GM19467 (cell line): ENCODE measurements at regions not wholly inside any gene's neighbourhood (a gene's known extent, or its start where the extent isn't known, plus 50 kb on each side); places are given as distances from the start of the nearest gene placed in this dataset.

Source experiments
- ATAC-seq: cut with Tn5 transposase; IDR thresholded peaks from one replicate; pipeline ENCODE4 v1.9.1; 2021; ENCODE audit warnings: mild to moderate bottlenecking, moderate library complexity; ENCODE audit not compliant: unreplicated experiment

DNA sequence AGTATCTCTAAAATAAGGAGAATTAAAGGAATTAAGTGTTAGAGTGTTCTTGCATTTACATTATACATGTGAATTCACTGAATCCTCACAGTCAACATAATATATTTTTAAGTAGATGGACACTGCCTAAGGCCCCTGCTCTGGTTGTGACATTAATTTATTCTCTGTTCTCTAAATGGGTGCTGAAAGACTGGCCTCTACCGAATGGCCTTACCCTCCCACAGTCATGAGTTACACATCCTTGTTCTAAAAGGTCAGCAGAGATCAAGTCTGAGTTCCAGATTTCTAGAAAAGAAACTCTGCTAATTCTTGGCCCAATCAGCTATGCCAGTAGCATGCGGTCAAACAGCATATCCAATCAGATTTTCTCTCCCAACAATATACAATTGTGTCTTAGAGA lies 193.2 kb downstream of the TM2D1 start:
- no peak for ATAC-seq

DNA sequence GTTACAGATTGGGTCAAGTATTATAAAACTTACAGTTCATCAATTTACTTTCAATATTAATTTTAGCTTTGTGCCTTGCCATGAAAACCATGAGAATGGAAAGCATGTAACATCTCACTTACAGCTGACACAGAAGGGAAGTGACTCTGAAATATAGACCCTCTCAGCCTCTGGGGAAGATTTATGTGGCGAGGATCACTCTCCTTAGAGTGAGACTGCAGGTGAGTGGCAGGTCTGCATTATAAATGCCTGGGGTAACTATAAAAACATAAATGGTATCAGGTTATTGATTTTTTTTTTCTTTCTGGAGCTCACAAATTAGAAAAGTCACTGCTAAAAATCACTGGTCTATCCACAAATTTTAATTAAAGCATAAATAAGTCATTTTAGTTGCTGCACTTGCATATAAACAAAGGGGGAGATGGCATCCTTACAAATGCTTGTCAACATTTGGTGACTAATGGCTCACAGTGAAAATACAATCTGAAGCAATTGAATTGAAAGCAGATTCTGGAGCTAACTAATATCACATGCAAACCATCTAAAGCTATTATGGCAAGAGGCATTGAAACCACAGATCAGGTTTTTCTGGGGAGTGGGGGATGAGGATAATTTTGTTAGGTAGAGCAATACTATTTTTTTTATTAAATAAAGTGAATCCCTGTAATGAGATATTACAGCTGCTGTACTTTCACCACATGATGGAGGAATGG lies 200.9 kb downstream of the TM2D1 start:
- no peak for ATAC-seq

DNA sequence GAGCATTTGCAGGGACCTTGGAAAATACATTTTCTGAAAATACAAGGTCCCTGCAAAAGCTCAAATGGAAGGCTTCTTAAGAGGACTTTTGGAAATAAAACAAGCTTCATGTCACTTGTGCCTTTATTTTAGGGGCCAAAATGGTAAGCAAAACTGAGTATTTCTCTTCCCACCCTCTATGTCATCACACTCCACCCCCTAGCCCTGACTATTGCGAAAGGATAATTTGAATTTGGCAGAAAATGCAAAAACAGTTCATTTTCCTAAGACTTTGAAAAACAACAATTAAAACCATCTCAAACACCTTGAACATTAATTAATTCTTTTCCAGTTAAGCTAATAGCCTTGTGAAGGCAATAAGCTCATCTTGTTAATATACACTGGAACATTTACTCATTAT lies 201.7 kb downstream of the TM2D1 start:
- ATAC-seq: no peak

DNA sequence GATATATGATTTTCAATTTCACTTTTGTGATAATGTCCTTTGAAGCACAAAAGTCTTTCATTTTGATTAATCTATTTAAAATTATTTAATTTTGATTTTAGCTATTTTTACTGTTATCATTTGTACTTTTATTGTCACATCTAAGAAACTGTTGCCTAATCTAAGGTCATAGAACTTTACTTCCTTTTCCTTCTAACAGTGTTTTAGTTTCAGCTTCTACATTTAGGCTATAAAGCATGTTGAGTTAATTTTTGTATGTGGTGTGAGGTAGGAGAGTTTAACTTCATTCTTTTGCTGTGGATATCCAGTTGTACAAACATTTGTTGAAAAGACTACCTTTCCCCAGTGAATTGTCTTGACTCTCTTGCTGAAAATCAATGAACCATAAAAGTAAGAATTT lies 204.5 kb downstream of the TM2D1 start:
- ATAC-seq: no peak

DNA sequence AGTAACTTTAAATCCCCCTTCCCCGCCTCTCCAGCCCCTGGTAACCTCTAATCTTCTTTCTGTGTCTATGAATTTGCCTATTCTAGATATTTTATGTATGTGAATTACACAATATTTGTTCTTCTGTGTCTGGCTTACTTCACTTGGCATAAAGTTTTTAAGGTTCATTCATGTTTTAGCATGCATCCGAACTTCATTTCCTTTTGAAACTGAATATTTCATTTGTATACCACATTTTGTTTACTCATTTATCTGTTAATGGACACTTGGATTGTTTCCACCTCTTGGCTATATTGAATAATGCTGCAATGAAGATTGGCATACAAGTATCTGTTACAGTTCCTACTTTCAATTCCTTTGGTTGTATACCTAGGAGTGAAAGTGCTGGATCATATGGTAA lies 205.3 kb downstream of the TM2D1 start:
- ATAC-seq: no peak

DNA sequence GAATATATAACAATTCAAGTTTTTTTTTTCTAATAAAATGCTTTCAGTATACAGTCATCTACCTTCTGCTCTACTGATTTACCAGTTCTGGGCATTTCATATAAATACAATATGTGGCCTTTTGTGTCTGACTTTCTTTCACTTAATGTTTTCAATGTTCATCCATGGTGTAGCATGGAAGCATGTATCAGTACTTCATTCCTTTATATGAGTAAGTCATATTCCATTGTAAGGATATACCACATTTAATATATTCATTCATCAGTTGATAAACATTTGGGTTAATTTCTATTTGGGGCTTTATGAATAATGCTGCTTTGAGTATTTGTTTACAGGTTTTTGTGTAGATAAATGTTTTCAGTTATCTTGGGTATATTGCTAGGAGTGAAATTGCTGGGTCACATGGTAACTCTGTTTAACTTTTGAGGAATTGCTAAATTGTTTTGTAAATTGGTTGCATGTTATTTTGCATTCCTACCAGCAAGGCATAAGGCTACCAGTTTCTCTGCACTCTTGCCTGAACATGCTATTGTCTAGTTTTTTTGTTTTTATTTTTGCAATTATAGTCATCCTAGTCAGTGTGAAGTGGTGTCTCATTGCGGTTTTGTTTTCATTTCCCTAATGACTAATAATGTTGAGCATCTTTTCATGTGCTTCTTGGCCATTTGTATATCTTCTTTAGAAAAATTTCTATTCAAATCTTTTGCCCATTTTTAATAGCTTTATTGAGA lies 206.1 kb downstream of the TM2D1 start:
- no peak for ATAC-seq

DNA sequence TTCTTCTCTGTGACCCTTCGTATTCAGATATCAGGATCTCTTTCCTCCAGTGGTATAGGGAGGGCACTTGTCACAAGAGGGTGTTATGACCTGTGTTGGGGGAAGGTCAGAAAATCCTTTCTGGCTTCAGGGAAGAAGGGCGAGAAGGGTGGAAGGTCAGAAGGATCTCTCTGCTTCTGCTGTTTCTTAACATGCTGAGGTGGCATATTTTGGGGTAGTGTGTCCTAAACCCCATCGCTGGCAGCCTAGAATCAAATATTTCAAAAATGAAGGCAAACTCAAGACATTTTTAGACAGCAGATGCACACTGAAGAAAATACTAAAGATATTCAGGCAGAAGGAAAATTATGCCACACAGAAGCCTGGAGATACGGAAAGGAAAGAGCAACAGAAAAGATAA lies 207.6 kb downstream of the TM2D1 start:
- no peak for ATAC-seq

DNA sequence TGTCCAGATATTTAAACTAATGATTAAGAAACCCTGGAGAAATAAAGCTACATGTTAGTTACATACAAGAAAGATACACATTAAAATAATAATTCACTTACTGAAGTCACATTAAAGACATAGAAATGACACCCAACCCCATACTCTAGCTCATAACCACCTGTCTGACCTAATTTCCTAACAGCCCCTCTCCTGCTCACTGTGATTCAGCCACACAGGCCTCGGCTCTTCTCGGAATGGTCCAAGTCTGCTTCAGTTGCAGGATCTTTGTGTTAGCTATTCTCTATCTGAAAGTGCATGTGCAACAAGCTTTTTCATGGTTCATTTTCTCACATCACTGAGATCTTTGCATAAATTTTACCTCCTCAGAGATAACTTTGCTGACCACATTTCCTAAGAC lies 209.8 kb downstream of the TM2D1 start:
- no peak for ATAC-seq
